ENCODE measurements at regions not wholly inside any gene's neighbourhood (a gene's known extent, or its start where the extent isn't known, plus 50 kb on each side); places are given as distances from the start of the nearest gene placed in this dataset.
"Not testable (repeated sequence)": the region's sequence is repeated elsewhere in the genome, so short reads cannot be mapped to it uniquely, and the experiment has no call there.

DNA sequence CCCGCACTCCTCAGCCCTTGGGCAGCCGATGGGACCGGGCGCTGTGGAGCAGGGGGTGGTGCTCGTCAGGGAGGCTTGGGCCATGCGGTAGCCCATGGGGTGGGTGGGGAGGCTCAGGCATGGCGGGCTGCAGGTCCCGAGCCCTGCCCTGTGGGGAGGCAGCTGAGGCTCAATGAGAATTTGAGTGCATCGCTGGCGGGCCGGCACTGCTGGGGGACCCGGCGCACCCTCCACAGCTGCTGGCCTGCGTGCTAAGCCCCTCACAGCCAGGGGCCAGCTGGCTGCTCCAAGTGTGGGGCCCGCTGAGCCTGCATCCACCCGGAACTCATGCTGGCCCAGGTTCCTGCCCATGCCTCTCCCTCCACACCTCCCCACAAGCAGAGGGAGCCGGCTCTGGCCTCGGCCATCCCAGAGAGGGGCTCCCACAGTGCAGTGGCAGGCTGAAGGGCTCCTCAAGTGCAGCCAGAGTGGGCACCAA is 543.5 kb upstream of the FAM98A start:
- H4K20me1 ChIP-seq (ENCODE audit: insufficient read depth); H3K9ac ChIP-seq (ENCODE audit: low read length); H3K4me3 ChIP-seq (ENCODE audit: low read length); H3K4me2 ChIP-seq (ENCODE audit: low read length); H2AFZ ChIP-seq (ENCODE audit: low read depth, low read length); H3F3A ChIP-seq (ENCODE audit: insufficient read depth, low read length, poor library complexity, severe bottlenecking); H3K79me2 ChIP-seq (replicated peaks; ENCODE audit: insufficient read depth, low read length); H3K9me3 ChIP-seq (ENCODE audit: low read length); H3K36me3 ChIP-seq (ENCODE audit: insufficient read depth, low read length); H3K27ac ChIP-seq (ENCODE audit: low read length); H3K27me3 ChIP-seq (ENCODE audit: insufficient read depth, low read depth, low read length); H3K9me2 ChIP-seq (ENCODE audit: insufficient read depth, low read length): not testable (repeated sequence)

DNA sequence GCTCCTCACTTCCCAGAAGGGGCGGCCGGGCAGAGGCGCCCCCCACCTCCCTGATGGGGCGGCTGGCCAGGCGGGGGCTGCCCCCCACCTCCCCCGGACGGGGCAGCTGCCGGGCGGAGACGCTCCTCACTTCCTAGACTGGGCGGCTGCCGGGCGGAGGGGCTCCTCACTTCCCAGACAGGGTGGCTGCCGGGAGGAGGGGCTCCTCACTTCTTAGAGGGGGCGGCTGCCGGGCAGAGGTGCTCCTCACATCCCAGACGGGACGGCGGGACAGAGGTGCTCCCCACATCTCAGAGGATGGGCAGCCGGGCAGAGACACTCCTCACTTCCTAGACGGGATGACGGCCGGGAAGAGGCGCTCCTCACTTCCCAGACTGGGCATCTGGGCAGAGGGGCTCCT is 534.0 kb upstream of the FAM98A start:
- not testable (repeated sequence) for H3K27ac ChIP-seq (ENCODE audit: low read length); H2AFZ ChIP-seq (ENCODE audit: low read depth, low read length); H3K9ac ChIP-seq (ENCODE audit: low read length); H3F3A ChIP-seq (ENCODE audit: insufficient read depth, low read length, poor library complexity, severe bottlenecking); H3K79me2 ChIP-seq (replicated peaks; ENCODE audit: insufficient read depth, low read length); H3K4me2 ChIP-seq (ENCODE audit: low read length); H3K9me3 ChIP-seq (ENCODE audit: low read length); H3K27me3 ChIP-seq (ENCODE audit: insufficient read depth, low read depth, low read length); H3K4me3 ChIP-seq (ENCODE audit: low read length); H4K20me1 ChIP-seq (ENCODE audit: insufficient read depth); H3K36me3 ChIP-seq (ENCODE audit: insufficient read depth, low read length); H3K9me2 ChIP-seq (ENCODE audit: insufficient read depth, low read length)

DNA sequence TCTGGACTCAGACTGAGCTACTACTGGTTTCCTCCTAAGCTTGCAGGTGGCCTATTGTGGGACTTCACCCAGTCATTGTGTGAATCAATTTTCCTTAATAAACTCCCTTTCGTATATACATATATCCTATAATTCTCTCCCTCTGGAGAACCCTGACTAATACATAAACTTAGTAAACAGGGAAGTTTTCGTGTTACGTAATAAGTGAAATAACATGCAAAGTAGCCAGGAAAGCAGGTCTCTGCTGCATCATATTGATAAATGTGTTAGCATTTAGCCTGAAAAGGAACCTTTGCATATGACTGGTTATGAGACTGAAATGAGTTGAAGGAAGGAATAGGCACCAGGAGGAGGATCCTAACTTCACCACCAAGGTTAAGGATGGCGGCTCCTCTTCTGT is 527.2 kb upstream of the FAM98A start:
- TF ChIP-seq TAF1 (IDR thresholded peaks at IDR 0.05; ENCODE audit: low read depth) (no peak), POLR2AphosphoS5 (IDR thresholded peaks at IDR 0.05) (no peak), MXI1 (conservative IDR thresholded peaks at IDR 0.05; ENCODE audit: poor library complexity, severe bottlenecking) (no peak), EP300 (conservative IDR thresholded peaks at IDR 0.05; ENCODE audit: poor library complexity, severe bottlenecking) (no peak), RAD21 (conservative IDR thresholded peaks at IDR 0.05) (no peak), SMC3 (conservative IDR thresholded peaks at IDR 0.05; ENCODE audit: poor library complexity) (no peak), EZH2 (IDR thresholded peaks at IDR 0.05; ENCODE audit: borderline replicate concordance, insufficient read depth, low read length, poor library complexity, severe bottlenecking) (no peak)
- TF ChIP-seq, protein P1, sequence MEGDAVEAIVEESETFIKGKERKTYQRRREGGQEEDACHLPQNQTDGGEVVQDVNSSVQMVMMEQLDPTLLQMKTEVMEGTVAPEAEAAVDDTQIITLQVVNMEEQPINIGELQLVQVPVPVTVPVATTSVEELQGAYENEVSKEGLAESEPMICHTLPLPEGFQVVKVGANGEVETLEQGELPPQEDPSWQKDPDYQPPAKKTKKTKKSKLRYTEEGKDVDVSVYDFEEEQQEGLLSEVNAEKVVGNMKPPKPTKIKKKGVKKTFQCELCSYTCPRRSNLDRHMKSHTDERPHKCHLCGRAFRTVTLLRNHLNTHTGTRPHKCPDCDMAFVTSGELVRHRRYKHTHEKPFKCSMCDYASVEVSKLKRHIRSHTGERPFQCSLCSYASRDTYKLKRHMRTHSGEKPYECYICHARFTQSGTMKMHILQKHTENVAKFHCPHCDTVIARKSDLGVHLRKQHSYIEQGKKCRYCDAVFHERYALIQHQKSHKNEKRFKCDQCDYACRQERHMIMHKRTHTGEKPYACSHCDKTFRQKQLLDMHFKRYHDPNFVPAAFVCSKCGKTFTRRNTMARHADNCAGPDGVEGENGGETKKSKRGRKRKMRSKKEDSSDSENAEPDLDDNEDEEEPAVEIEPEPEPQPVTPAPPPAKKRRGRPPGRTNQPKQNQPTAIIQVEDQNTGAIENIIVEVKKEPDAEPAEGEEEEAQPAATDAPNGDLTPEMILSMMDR (IDR thresholded peaks at IDR 0.05; ENCODE audit: poor library complexity, severe bottlenecking) = no peak
- TF ChIP-seq, protein P2, sequence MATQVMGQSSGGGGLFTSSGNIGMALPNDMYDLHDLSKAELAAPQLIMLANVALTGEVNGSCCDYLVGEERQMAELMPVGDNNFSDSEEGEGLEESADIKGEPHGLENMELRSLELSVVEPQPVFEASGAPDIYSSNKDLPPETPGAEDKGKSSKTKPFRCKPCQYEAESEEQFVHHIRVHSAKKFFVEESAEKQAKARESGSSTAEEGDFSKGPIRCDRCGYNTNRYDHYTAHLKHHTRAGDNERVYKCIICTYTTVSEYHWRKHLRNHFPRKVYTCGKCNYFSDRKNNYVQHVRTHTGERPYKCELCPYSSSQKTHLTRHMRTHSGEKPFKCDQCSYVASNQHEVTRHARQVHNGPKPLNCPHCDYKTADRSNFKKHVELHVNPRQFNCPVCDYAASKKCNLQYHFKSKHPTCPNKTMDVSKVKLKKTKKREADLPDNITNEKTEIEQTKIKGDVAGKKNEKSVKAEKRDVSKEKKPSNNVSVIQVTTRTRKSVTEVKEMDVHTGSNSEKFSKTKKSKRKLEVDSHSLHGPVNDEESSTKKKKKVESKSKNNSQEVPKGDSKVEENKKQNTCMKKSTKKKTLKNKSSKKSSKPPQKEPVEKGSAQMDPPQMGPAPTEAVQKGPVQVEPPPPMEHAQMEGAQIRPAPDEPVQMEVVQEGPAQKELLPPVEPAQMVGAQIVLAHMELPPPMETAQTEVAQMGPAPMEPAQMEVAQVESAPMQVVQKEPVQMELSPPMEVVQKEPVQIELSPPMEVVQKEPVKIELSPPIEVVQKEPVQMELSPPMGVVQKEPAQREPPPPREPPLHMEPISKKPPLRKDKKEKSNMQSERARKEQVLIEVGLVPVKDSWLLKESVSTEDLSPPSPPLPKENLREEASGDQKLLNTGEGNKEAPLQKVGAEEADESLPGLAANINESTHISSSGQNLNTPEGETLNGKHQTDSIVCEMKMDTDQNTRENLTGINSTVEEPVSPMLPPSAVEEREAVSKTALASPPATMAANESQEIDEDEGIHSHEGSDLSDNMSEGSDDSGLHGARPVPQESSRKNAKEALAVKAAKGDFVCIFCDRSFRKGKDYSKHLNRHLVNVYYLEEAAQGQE (IDR thresholded peaks at IDR 0.05; ENCODE audit: borderline replicate concordance) = no peak
- Histone ChIP-seq H3F3A (ENCODE audit: insufficient read depth, low read length, poor library complexity, severe bottlenecking) (no peaks in the 10 kb centered on the region), H3K4me3 (ENCODE audit: low read length) (no peak overlapping the region), H3K9ac (ENCODE audit: low read length) (no peak overlapping the region), H3K27ac (ENCODE audit: low read length) (no peak overlapping the region), H3K9me2 (ENCODE audit: insufficient read depth, low read length) (no peaks in the 10 kb centered on the region), H3K4me2 (ENCODE audit: low read length) (no peak overlapping the region), H3K79me2 (replicated peaks; ENCODE audit: insufficient read depth, low read length) (no peaks in the 10 kb centered on the region), H3K27me3 (ENCODE audit: insufficient read depth, low read depth, low read length) (no peaks in the 10 kb centered on the region), H3K9me3 (ENCODE audit: low read length) (no peaks in the 10 kb centered on the region), H2AFZ (ENCODE audit: low read depth, low read length) (no peak overlapping the region), H4K20me1 (ENCODE audit: insufficient read depth) (no peaks in the 10 kb centered on the region), H3K36me3 (ENCODE audit: insufficient read depth, low read length) (no peaks in the 10 kb centered on the region)
